Calu3 (cell line): ENCODE measurements at regions not wholly inside any gene's neighbourhood (a gene's known extent, or its start where the extent isn't known, plus 50 kb on each side); places are given as distances from the start of the nearest gene placed in this dataset.
"Not testable (repeated sequence)": the region's sequence is repeated elsewhere in the genome, so short reads cannot be mapped to it uniquely, and the experiment has no call there.

Source experiments
- BruUV-seq: library from RNA; stranded (reverse); fragments of 400-500 nt; replicated peaks from 2 replicates; lab custom pipeline; 2021; lab: Mats Ljungman, UMichigan
- CTCF ChIA-PET: fragments of 300-600 bp; sonication (Branson Sonifier 250); formaldehyde crosslinking; loops from one replicate; lab custom pipeline; 2022; ENCODE audit warnings: antibody characterized with exemption; lab: Charles Lee
- DNase-seq: peaks from one replicate; pipeline ENCODE4 v3.0.0; 2022
- H3K27ac Mint-ChIP-seq: one replicate; pipeline ENCODE4 v1.8.0; 2022; ENCODE audit warnings: mixed read lengths; ENCODE audit not compliant: unreplicated experiment
- H3K27me3 Mint-ChIP-seq: one replicate; pipeline ENCODE4 v1.8.0; 2022; ENCODE audit warnings: mixed read lengths; ENCODE audit not compliant: unreplicated experiment
- H3K36me3 Mint-ChIP-seq: one replicate; pipeline ENCODE4 v1.8.0; 2022; ENCODE audit warnings: mild to moderate bottlenecking, moderate library complexity, mixed read lengths; ENCODE audit not compliant: insufficient read depth, unreplicated experiment
- H3K4me1 Mint-ChIP-seq: one replicate; pipeline ENCODE4 v1.8.0; 2022; ENCODE audit warnings: mild to moderate bottlenecking, low read depth, mixed read lengths; ENCODE audit not compliant: unreplicated experiment
- H3K4me3 Mint-ChIP-seq: one replicate; pipeline ENCODE4 v1.8.0; 2022; ENCODE audit warnings: mild to moderate bottlenecking, low read depth, moderate library complexity, mixed read lengths; ENCODE audit not compliant: unreplicated experiment
- H3K9me3 Mint-ChIP-seq: one replicate; pipeline ENCODE4 v1.8.0; 2022; ENCODE audit warnings: low read depth, mixed read lengths; ENCODE audit not compliant: unreplicated experiment
- intact Hi-C: fragments of 100-400 bp; cut with micrococcal nuclease; formaldehyde crosslinking; loops from one replicate; pipeline ENCODE4 v1.10.0; 2022; ENCODE audit not compliant: unreplicated experiment

- H3K27ac Mint-ChIP-seq, H3K9me3 Mint-ChIP-seq, CTCF ChIA-PET, H3K4me3 Mint-ChIP-seq, intact Hi-C loops, H3K27me3 Mint-ChIP-seq, BruUV-seq, DNase-seq: not testable (repeated sequence)
- peaks cover 65% of the 10 kb centered on the region for H3K4me1 Mint-ChIP-seq
- peaks cover 67% of the 10 kb centered on the region for H3K36me3 Mint-ChIP-seq
Measured at GRCh38 chr16:21507631-21508305, 91.6 kb upstream of the METTL9 start.

DNA sequence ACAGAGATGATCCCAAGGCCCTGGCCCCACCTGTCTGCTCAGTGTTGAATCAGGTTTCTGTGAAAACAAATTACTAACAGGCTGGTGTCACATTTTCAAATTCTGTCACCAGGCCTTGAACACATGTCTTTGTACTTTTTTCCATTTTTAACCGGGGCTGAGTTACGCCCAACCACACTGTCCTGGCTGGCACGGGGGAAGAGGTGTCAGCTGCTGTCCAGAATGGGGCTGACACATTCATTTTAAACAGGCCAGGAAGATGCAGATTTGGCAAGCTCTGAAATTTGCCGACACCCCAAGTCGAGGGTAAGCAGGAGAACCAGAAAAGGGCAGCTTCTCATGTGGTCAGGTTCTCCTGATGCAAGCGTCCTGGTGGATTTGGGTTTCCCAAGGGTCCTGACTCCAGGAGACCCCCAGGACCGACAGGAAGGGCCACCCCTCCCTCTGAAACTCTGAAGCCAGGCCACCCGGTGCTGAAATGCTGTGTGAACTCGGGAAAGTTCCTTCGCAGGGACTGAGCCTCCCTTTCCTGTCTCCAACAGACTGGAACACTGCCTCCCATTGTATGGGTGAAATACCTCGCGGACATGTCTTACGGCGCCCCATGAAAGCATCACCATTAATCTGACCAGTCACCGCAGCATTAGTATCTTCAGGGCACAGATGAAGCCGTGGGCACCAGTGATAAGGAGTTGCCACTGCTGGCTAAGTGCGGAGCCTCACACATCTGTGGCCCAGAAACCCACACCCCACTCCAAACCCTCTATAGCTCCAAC lies 90.5 kb upstream of the METTL9 start:
- H3K27ac Mint-ChIP-seq = peak overlapping the region; percentile 23
- intact Hi-C loops, CTCF ChIA-PET: not testable (repeated sequence)

DNA sequence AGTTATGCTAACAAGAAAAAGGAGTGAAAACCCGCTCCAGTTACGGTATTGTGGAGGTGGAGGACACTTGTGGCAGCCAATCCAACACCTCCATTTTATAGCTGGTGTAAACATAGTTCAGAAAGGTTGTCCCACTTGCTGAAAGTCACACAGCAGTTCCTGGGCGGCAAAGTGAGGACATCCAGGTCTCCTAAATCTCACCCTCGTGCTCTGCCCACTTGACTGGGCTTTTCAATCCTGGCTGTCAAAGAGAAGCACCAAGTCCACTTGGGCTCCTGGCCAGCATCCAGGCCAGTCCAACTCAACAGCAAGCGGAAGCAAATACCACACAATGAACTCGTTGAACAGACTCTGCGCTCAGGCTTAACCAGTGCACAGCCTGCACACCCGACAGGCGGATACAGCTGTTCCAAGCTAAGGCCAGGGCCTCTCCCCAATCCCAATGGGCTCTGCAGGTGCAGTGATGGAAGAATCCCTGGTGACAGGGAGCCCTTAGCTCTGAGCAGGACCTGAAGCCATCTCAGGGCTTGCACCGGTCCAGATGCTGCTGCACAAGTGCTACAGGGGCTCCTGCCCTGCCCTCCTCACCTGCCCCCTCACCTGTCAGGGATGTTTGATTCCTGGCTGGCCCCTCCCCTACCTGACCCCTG lies 89.8 kb upstream of the METTL9 start:
- Mint-ChIP-seq H3K36me3 (peaks cover 65% of the 10 kb centered on the region), H3K4me1 (peaks cover 70% of the 10 kb centered on the region), H3K27ac (peak overlapping the region; percentile 23)
- intact Hi-C loops, H3K27me3 Mint-ChIP-seq, H3K4me3 Mint-ChIP-seq, H3K9me3 Mint-ChIP-seq, CTCF ChIA-PET, BruUV-seq, DNase-seq: not testable (repeated sequence)

More for the DNA sequence above, 90.5 kb upstream of the METTL9 start:
- DNase-seq, H3K9me3 Mint-ChIP-seq, H3K27me3 Mint-ChIP-seq, BruUV-seq: not testable (repeated sequence)
- Mint-ChIP-seq H3K36me3 (peaks cover 63% of the 10 kb centered on the region), H3K4me3 (peak overlapping the region; percentile 21), H3K4me1 (peaks cover 64% of the 10 kb centered on the region)

DNA sequence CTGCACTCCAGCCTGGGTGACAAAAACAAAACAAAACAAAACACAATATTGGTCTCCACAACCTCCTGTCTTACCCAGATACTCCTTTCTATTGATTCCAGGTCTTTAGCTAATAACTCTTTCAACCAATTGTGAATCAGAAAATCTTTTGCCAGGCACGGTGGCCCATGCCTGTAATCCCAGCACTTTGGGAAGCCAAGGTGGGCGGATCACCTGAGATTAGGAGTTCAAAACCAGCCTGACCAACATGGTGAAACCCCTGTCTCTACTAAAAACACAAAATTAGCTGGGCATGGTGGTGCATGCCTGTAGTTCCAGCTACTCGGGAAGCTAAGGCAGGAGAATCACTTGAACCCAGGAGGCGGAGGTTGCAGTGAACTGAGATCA lies 88.5 kb upstream of the METTL9 start:
- BruUV-seq, H3K4me3 Mint-ChIP-seq, DNase-seq, intact Hi-C loops, H3K27me3 Mint-ChIP-seq, H3K9me3 Mint-ChIP-seq, CTCF ChIA-PET: not testable (repeated sequence)
- Mint-ChIP-seq H3K4me1 (peaks cover 78% of the 10 kb centered on the region), H3K27ac (peak overlapping the region; percentile 92), H3K36me3 (peaks cover 77% of the 10 kb centered on the region)

DNA sequence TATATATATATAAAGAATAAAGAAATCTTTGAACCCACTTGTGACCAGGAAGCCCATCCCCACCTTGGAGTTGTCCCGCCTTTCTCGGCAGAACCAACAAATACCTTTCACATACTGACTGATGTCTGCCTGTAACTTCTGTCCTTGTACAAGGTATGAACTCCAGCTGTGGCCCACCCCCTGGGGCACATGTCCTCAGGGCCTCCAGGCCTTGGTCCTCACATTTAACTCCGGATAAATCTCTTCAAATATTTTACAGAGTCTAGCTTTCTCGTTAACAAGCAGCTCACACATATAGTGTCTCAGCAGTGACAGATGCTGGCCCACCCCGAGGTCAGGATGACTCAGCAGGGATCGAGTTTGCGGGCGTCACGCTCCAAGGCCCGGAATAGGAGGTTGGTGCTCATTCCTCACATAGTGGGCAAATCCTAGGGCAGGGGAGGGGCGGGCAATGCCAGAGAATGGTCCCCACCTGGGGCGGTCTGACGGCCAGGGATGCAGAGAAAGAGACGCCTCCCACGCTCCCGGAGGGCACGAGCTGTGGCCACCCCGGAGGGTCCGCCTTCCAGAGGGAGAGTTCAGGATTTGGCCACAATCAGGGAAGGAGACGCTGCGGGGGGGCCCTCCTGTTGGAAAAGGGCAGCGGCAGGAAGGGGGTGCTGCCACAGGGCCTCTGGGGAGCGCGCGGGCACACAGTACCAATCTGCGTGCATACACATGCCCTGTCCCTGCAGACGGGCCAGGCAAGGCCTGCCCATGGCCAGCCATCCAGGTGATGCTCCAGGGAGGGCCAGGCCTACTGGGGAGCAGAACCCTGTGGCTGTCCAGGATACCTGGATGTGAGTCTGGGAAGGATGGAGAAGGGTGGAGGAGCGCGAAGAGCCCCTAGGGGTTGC lies 87.8 kb upstream of the METTL9 start:
- Mint-ChIP-seq H3K4me1 (peaks cover 79% of the 10 kb centered on the region), H3K4me3 (peak overlapping the region; percentile 56), H3K36me3 (peaks cover 81% of the 10 kb centered on the region), H3K27ac (peak overlapping the region; percentile 92)
- CTCF ChIA-PET, intact Hi-C loops, H3K9me3 Mint-ChIP-seq, H3K27me3 Mint-ChIP-seq, BruUV-seq: not testable (repeated sequence)
- peak; percentile 59 for DNase-seq

DNA sequence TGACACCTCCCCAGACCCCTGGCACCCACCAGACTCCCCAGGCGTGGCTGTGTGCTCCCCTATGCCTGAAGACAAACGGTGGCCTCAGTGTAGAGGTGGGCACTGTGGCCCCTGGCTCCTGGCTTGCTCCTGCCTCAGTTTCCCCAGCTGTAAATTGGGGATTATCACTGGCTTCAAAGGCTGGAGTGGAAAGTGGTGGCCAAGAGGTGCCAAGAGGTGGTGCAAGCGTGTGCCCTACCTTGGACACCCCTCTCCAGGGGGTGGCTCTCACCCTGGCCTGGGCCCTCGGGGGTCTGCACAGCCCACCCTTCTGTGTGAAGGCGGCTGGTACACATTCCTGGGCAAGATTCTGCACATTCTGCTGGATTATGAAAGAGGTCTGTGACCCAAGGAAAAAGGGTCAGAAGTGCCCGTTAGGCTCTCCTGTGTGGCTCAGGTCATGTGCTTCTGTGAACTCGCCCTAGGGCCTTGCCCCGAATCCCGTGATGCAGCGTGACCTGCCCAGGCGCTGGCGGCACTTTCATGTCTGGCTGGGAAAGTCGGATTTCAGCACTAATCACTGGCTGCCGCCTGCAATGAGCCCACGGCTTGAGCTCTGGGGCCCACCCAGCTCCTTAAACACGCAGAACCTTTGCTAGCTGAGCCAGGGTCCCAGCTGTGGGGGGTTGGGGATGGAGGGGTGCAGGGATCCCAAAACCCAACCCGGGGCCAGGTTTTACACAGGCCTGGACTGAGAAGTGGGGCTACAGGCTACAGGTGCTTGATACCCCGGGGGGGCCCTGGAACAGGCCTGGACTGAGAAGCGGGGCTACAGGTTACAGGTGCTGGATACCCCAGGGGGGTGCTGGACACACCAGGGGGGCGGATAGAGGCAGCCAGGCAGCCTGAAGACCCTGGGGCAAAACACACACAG lies 86.8 kb upstream of the METTL9 start:
- Mint-ChIP-seq H3K4me1 (peaks cover 69% of the 10 kb centered on the region), H3K36me3 (peaks cover 76% of the 10 kb centered on the region), H3K4me3 (peak overlapping the region; percentile 56)
- intact Hi-C loops, BruUV-seq, CTCF ChIA-PET, H3K27ac Mint-ChIP-seq, H3K27me3 Mint-ChIP-seq, DNase-seq, H3K9me3 Mint-ChIP-seq: not testable (repeated sequence)

GRCh38 chr16:21513337-21513741 lies 86.0 kb upstream of the METTL9 start:
- H3K9me3 Mint-ChIP-seq, intact Hi-C loops, CTCF ChIA-PET, DNase-seq, H3K27me3 Mint-ChIP-seq, BruUV-seq: not testable (repeated sequence)
- Mint-ChIP-seq H3K4me3 (peak overlapping the region; percentile 57), H3K36me3 (peaks cover 76% of the 10 kb centered on the region), H3K27ac (peak overlapping the region; percentile 54), H3K4me1 (peaks cover 62% of the 10 kb centered on the region)

DNA sequence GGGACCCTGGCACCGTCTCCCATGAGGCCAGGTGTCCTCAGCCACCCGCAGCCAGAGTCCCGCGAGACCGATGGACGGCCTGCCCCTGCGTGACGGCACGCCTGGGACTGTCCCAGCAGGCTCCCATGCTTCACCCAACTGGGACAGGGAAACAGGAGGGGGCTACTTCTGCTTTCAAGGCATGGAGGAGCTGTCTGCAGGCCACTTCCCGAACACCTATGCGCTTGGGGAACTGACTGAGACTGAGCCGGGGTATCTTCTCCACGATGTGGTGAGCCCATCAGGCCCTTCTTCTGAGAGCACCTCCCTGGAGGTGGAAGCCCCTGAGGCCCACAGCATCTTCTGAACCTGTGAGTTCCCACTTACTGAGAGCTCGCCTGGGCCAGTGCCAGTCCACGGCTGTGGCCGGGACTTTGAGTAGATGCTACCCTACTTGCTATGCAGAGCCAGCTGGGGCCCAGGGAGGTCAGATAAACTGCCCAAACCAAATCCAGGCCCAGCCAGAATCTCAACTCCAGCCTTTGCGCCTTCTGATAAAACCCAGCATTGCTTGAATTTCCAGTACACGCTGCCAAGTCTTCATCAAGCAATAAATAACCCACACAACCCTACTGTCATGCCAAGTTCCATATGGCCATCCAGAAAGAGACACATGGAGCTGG lies 85.4 kb upstream of the METTL9 start:
- peak overlapping the region; percentile 54 for H3K27ac Mint-ChIP-seq
- peaks cover 78% of the 10 kb centered on the region for H3K36me3 Mint-ChIP-seq
- intact Hi-C loops, BruUV-seq, H3K27me3 Mint-ChIP-seq, CTCF ChIA-PET, H3K9me3 Mint-ChIP-seq, DNase-seq: not testable (repeated sequence)
- peak overlapping the region; percentile 57 for H3K4me3 Mint-ChIP-seq
- peaks cover 56% of the 10 kb centered on the region for H3K4me1 Mint-ChIP-seq
